NCI-H2081 (cell line): ENCODE measurements at regions not wholly inside any gene's neighbourhood (a gene's known extent, or its start where the extent isn't known, plus 50 kb on each side); places are given as distances from the start of the nearest gene placed in this dataset.

ENCODE experiments used
- DNase-seq, 2 experiments: peaks; one replicate each; lab custom pipeline; 2025; lab: John Stamatoyannopoulos, UW

- DNase-seq = no peak
These were observed 333.8 kb downstream of the ZNF621 start for GRCh38 chr3:40858364-40859115.

DNA sequence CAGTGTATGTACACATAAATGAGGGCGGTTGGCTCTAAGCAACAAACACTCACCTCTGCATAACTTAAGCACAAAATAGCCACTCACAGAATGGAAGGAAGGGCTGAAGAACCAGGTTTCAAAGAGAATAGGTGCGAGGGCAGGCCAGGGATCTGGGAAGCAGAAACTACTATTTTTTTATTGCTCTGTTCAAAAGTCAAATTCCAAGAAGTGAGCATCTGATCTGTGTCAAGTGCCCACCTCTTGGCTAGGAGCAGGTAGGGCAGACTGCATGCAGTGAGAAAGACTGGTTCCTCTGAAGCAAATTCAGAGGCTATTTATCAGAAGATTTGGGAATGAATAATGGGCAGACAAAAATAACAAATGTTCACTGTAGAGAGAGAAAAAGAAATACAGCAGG, 336.4 kb upstream of the CTNNB1 start:
- no peak for DNase-seq

DNA sequence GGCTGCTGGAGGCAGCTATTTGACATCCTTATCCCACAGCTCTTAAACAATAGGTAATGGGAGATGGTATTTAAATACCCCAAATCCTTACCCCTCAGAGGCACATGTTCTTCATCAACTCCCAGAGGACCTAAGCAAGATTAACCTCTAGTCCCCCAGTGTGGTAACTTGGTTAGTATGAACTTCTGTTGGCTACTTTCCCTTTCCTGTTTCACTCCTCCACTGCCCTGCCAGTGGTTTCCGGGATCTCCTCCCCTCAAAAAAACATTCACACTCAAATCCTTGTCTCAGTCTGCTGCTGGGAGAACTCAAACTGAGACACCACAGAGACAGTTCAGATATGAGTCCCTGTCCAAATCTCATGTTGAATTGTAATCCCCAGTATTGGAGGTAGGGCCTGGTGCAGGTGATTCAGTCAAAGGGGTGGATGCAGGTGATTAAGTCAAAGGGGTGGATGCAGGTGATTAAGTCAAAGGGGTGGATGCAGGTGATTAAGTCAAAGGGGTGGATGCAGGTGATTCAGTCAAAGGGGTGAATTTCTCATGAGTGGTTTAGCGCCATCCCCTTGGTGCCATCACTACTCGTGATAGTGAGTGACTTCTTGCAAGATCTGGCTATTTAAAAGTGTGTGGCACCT, 335.0 kb upstream of the CTNNB1 start:
- DNase-seq = no peak

DNA sequence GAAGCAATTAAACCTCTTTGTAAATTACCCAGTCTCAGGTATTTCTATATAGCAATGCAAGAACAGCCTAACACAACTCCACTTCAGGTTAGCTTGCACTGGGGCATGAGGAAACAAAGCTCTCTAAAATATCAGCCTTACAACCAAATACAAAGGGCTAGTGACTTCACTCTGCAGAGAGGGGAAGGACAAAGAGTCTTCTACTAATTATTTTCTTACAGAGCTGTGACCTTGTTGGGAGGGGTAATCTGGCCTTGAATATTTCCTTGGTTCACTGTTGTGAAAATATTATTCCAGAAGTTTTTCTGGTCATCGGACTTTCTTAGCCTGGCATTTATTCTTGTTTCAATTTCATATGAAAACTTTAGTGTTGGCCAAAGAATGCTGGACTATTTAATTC, 334.4 kb upstream of the CTNNB1 start:
- no peak for DNase-seq

GRCh38 chr3:40867797-40868196, 331.5 kb upstream of the CTNNB1 start:
- no peak for DNase-seq

GRCh38 chr3:40869013-40869412, 330.3 kb upstream of the CTNNB1 start:
- DNase-seq = no peak

GRCh38 chr3:40869939-40870338, 329.4 kb upstream of the CTNNB1 start:
- no peak for DNase-seq

DNA sequence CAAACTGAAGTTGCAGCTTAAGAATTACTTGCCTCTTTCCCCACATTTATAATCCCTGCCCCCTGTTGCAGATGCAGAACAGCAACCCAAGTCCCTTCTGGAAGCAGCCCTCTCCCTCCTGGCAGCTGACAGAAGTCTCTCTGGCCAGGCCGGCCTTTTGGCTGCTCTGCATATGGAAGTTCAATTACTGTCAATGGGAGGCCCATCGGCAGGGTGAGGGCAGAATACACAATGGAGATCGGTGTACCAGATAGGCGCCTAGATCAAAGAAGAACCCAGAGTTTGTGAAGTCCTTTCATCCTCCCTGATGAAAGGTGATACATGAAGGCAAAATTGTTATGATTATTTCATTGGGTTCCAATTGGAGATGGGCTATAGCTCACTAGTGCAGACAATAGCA, 327.9 kb upstream of the CTNNB1 start:
- DNase-seq = no peak

DNA sequence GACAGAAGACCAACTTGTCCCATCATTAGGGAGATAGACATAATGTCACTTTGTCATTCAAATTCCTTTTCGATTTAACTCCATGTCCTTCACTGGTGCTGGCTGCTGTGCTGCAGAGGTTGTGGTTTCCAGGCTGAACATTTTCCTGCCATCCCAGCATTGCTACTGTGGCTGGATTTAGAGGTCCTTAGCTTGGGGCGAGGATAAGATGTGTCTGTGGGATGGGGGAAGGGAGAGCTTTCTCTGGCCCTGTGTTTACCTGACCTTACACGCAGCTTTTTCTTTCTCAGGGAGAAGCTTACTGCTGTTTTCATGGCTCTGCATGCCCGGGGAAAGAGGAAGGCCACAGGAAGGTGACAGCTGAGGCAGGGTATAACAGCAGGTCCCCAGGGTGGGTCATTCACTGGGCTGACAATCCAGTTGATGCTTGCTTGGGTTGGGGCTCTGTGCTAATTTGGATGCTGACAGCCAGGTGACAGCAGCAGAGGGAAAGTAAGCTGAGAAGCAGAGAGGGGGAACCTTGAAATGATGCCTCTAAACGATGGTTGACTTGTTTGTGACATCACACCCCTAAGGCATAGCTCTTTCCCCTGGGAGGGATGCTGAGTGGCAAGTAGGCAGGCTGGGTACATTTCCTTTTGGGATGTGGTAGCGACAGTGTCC, 326.9 kb upstream of the CTNNB1 start:
- no peak for DNase-seq

- DNase-seq = no peak
These were observed 325.8 kb upstream of the CTNNB1 start for GRCh38 chr3:40873476-40873875.

DNA sequence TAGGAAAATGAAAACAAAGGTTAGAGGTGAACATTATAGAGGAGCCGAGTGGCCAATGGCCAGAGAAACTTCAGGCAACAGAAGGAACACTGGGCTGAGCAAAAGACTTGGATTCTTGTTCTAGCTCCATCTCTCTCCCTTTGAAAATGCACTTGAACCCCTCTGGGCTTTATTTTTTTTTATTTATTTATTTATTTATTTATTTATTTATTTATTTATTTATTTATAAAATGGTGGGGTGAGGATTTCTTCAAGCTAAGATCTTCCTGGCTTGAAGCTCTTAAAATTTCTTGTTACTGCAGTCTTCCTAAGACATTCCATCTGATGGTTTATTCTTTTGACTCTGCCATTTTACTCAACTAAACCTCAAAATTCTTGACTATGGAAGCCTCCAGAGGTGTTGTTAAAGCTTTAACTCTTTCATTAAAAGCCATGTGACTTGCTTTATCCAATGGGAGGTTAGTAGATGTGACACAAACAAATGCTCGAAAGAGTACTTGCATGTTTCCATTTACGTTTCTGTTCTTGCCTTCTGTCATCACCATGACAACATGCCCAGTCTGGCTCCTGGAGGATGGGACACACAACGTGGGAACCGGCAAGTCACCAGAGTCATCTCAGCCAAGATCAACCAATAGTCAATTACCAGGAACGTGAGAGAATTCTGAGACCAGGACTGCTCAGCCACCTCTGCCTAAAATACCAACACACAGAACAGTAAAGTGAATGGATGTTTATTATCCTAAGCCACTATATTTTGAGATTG, 325.2 kb upstream of the CTNNB1 start:
- DNase-seq = no peak

- DNase-seq = no peak
These were observed 323.7 kb upstream of the CTNNB1 start for GRCh38 chr3:40875581-40875980.

GRCh38 chr3:40876009-40876408, 323.3 kb upstream of the CTNNB1 start:
- no peak for DNase-seq

- DNase-seq = no peak
These were observed 322.8 kb upstream of the CTNNB1 start for GRCh38 chr3:40876496-40876895.

DNA sequence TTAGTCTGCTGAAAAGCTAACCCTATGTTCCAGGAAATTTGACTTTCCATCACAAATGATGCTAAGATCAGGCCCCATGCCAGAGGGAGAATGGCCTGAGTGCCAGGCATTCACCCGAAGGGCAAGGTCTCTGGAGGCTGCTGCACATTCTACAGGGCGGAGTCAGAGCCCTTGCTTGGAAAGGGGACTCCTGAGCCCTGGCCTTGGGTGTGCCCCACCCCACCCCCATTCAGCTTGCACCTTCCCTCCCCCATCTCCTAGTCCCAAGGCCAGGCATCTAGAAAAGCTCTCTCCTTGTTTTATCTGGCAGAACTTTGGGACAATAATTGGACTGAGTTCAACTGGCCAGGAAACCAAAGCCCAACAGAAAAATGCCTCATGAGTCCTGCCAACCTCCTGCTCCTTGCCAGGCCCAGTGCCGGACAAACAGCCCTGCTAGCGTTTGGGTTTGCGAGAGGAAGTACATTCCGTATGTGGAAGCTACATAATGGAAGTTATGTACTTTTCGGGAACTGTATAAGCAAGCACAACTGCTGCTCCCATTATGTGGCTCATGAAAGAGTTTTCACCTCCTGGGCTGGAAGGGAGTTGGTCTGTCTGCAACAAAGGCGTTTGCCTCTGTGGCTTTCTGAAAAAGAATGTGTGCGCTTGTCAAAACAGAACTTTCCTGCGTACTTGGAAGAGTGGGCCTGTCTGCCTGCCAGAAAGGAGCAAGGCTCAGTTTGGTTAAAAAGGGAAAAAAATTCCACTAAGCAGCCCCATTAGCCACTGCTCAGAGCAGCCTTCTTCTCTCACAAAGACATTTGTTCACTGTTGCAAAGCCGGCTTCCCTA, 321.5 kb upstream of the CTNNB1 start:
- DNase-seq = no peak

DNA sequence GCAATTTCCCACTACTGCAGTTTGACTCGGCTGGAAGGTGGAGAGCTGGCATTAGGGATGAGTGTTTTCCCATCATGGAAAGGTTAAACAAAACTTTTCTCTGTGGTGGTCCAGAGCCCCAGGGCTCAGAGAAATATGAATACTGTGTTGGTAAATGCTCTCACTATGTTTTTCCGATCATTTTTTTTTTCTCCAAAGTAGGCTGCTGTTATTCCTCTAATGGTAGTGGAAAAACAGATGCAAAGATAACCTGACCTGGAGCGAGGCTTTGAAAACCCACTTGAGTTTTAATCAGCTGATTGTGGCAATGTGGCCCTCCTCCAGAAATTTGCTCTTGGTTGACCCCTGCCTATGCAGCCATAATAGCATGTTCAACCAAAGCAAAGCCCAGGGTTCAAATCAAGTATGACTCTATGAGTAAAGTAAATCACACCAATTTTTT, 320.8 kb upstream of the CTNNB1 start:
- DNase-seq = no peak

DNA sequence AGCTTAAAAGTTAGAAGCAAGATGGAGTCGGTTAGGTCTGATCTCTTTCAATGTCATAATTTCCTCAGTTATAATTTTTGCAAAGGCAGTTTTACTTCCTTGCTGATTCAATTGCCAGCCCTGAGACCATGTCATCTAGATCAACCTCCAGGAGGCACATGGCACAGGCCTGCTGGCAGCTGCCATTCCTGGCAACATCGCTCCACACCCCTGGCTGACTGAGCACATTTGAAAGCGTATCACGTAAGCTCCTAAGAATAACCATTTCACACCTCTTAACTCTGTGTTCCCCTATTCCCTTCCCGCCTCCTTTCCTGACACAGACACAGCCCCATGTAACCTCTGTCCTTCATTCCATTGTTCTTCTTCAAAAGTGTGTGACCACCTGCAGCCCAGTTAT, 313.9 kb upstream of the CTNNB1 start:
- no peak for DNase-seq

GRCh38 chr3:40886660-40887425, 312.5 kb upstream of the CTNNB1 start:
- DNase-seq = no peak

GRCh38 chr3:40891186-40891585, 308.1 kb upstream of the CTNNB1 start:
- no peak for DNase-seq

DNA sequence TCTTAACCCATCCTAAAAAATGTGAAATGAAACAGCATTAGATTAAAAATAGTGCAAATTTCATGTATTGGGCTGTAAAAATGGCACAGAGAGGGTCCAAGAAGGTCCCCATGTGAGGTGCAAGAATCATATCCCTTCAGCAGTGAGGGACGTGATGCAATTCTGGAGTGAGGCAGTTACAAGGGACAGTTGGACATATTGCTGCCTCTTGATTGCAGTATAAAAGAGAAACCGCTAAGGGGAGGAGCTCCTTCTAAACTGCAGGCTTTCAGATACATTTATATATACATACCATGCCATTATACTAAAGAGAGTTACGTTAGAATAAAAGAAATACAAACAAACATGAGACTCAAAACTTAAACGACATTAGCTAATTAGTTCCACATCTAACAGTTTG, 304.2 kb upstream of the CTNNB1 start:
- no peak for DNase-seq

DNA sequence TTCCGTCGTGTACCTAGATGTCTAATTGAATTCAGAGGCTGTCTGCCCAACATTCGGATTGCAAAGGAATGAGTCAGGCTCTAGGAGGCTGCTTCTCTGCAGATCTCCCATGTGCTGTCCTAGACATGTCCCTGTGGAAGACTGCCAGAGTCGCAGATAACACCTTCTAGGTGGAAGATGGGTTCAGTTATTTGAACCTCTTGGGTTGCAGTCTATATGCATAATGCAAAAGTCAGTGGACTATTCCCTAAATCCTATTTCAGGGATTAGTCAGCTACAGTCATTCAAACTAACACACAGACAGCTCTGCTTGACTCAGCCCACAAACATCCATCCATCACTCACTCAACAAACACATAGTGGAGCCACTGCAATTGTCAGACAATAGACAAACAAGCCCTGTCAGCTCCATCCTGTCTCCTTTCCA, 300.0 kb upstream of the CTNNB1 start:
- no peak for DNase-seq
